CD4-positive, alpha-beta T cell (primary cell): ENCODE measurements at regions not wholly inside any gene's neighbourhood (a gene's known extent, or its start where the extent isn't known, plus 50 kb on each side); places are given as distances from the start of the nearest gene placed in this dataset.

Source experiments
- ATAC-seq: fragments of 200-7000 bp; cut with Tn5 transposase; one replicate; pipeline ENCODE4 v1.10.0; 2022; ENCODE audit warnings: mild to moderate bottlenecking; ENCODE audit not compliant: poor library complexity
- CTCF ChIA-PET: fragments of 350-600 bp; sonication (Branson Sonifier 250); formaldehyde crosslinking; loops from one replicate; lab custom pipeline; 2021; ENCODE audit warnings: antibody characterized with exemption, inconsistent platforms; lab: Charles Lee
- POLR2A ChIA-PET: fragments of 350-600 bp; sonication (Branson Sonifier 250); formaldehyde crosslinking; loops from one replicate; lab custom pipeline; 2021; ENCODE audit warnings: antibody characterized with exemption, inconsistent platforms; lab: Charles Lee
- DNase-seq, 14 experiments: peaks; one replicate each; pipeline ENCODE4 v3.0.0-alpha.2; 2013 to 2020; ENCODE audit warnings: mixed read lengths in 2 of 14
- H3K27ac ChIP-seq, 2 donors: one replicate each; pipeline versions ENCODE4 v1.5.1 to v1.7.0; 2013; ENCODE audit warnings: low read length in 2 of 2, low read depth in 1 of 2, mild to moderate bottlenecking in 1 of 2
- H3K27me3 ChIP-seq, 2 experiments: 1 replicate in 1 of 2; 2 replicates in 1 of 2; pipeline versions ENCODE4 v1.6.1 to v1.7.0; 2013; ENCODE audit warnings: low read length in 2 of 2, control low read depth in 1 of 2, mild to moderate bottlenecking in 1 of 2, moderate library complexity in 1 of 2; ENCODE audit not compliant: insufficient read depth in 2 of 2, control insufficient read depth in 1 of 2
- H3K36me3 ChIP-seq: one replicate; pipeline ENCODE4 v1.6.1; 2013; ENCODE audit warnings: low read length, control low read depth; ENCODE audit not compliant: insufficient read depth
- H3K4me1 ChIP-seq: one replicate; pipeline ENCODE4 v1.6.1; 2013; ENCODE audit warnings: low read length, control low read depth; ENCODE audit not compliant: insufficient read depth
- H3K4me3 ChIP-seq: one replicate; pipeline ENCODE4 v1.5.1; 2013; ENCODE audit warnings: mild to moderate bottlenecking, low read length, moderate library complexity
- H3K9me3 ChIP-seq, 2 experiments: 1 replicate in 1 of 2; 2 replicates in 1 of 2; pipeline versions ENCODE4 v1.6.1 to v1.7.0; 2013; ENCODE audit warnings: low read length in 2 of 2, mild to moderate bottlenecking in 2 of 2, control low read depth in 1 of 2, moderate library complexity in 1 of 2; ENCODE audit not compliant: control insufficient read depth in 1 of 2, insufficient read depth in 1 of 2
- H3K27ac Mint-ChIP-seq: one replicate; pipeline ENCODE4 v1.8.0; 2020; ENCODE audit warnings: mixed read lengths
- H3K27me3 Mint-ChIP-seq: one replicate; pipeline ENCODE4 v1.8.0; 2021; ENCODE audit warnings: mixed read lengths
- H3K36me3 Mint-ChIP-seq: one replicate; pipeline ENCODE4 v1.8.0; 2021; ENCODE audit warnings: low read depth, mixed read lengths
- H3K4me1 Mint-ChIP-seq: one replicate; pipeline ENCODE4 v1.8.0; 2021; ENCODE audit warnings: low read depth, mixed read lengths
- H3K4me3 Mint-ChIP-seq: one replicate; pipeline ENCODE4 v1.8.0; 2020; ENCODE audit warnings: mild to moderate bottlenecking, mixed read lengths
- H3K9me3 Mint-ChIP-seq: one replicate; pipeline ENCODE4 v1.8.0; 2020; ENCODE audit warnings: mixed read lengths
- intact Hi-C, 2 experiments: fragments of 100-400 bp; cut with DNase I in 1 of 2; cut with micrococcal nuclease in 1 of 2; formaldehyde crosslinking; loops; one replicate each; pipeline versions ENCODE4 v1.15.1 to v1.9.0; 2023 to 2025; cut with DNase I, micrococcal nuclease
- TF ChIP-seq, protein P1 (sequence below): fragments of 200-600 bp; IDR thresholded peaks from one replicate; pipeline ENCODE4 v1.8.0; 2022; ENCODE audit warnings: antibody characterized with exemption, mild to moderate bottlenecking

DNA sequence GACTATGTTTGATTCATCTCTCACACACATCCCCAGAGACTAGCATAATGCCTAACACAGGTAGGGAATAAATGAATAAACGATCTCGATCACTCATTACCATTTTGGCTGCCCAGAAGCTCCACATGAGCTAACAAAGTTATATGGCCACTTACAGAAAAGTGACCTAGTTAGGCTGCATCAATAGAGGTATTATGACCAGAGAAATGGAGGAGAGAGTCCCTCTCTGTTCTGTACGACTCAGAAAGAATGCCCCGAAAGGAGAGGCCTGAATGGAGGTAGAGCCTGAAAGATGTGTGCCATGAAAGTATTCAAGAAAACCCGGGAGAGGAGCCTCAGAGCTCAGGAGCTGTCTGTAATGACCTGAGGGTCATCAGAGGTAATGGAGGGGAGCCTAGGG lies 208.2 kb upstream of the GRIK3 start:
- Mint-ChIP-seq H3K27ac (no peak overlapping the region), H3K4me1 (no peaks in the 10 kb centered on the region), H3K9me3 (no peaks in the 10 kb centered on the region), H3K27me3 (peaks cover 41% of the 10 kb centered on the region), H3K36me3 (no peaks in the 10 kb centered on the region), H3K4me3 (no peak overlapping the region)
- H3K36me3 ChIP-seq: no peaks in the 10 kb centered on the region
- no peak overlapping the region for H3K27ac ChIP-seq
- intact Hi-C loops: no loop called here
- H3K27me3 ChIP-seq: peaks cover 2 to 4% of the 10 kb centered on the region in 2 experiments
- ATAC-seq: no peak
- no peaks in the 10 kb centered on the region for H3K4me1 ChIP-seq
- ChIA-PET CTCF (no interaction called here), POLR2A (no interaction called here)
- TF ChIP-seq, protein P1, sequence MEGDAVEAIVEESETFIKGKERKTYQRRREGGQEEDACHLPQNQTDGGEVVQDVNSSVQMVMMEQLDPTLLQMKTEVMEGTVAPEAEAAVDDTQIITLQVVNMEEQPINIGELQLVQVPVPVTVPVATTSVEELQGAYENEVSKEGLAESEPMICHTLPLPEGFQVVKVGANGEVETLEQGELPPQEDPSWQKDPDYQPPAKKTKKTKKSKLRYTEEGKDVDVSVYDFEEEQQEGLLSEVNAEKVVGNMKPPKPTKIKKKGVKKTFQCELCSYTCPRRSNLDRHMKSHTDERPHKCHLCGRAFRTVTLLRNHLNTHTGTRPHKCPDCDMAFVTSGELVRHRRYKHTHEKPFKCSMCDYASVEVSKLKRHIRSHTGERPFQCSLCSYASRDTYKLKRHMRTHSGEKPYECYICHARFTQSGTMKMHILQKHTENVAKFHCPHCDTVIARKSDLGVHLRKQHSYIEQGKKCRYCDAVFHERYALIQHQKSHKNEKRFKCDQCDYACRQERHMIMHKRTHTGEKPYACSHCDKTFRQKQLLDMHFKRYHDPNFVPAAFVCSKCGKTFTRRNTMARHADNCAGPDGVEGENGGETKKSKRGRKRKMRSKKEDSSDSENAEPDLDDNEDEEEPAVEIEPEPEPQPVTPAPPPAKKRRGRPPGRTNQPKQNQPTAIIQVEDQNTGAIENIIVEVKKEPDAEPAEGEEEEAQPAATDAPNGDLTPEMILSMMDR: no peak
- no peak for DNase-seq
- no peak overlapping the region for H3K4me3 ChIP-seq
- H3K9me3 ChIP-seq: no peaks in the 10 kb centered on the region

DNA sequence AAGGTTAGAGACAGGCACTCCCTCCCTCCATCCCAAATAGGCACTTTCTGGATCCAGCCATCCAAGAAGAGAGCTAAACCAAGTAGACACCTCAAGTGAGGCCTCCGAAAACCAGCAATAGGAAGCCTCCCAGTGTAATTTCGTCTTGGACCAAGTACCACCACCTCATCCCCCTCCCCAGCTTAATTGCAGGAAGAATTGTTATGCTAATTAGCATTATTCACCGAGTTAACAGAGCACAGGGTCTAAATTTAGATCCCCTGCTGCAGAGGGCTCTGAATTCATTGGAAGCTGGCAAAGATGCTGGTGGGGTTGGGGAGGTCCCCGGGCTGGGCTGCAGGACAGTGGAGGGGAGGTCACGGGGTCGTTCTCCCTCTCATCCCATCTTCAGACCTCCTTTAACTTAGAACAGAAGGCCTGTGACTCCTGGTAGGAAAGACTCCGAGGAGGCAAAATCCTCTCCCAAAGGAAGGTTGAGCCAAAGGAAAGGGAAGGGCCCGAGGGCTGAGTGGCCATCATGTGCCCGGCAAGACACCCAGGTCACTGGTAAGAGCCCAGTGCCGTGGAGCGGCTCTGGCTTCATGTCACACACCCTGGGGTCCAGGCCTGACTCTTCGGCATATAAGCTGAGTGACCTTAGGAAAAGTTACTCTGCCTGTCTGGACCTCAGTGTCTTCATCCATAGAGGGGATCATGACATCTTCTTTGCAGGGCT lies 209.2 kb upstream of the GRIK3 start:
- Histone ChIP-seq H3K4me3 (no peak overlapping the region), H3K9me3 (no peaks in the 10 kb centered on the region), H3K27ac (no peak overlapping the region), H3K36me3 (no peaks in the 10 kb centered on the region), H3K4me1 (no peaks in the 10 kb centered on the region), H3K27me3 (peaks cover 4 to 6% of the 10 kb centered on the region in 2 experiments)
- H3K27ac Mint-ChIP-seq: no peak overlapping the region
- no peaks in the 10 kb centered on the region for H3K4me1 Mint-ChIP-seq
- POLR2A ChIA-PET: no interaction called here
- intact Hi-C loops: no loop called here
- CTCF ChIA-PET: no interaction called here
- H3K36me3 Mint-ChIP-seq: no peaks in the 10 kb centered on the region
- DNase-seq (no peak), ATAC-seq (no peak)
- H3K9me3 Mint-ChIP-seq: no peaks in the 10 kb centered on the region
- TF ChIP-seq, protein P1: no peak
- H3K4me3 Mint-ChIP-seq: no peak overlapping the region
- H3K27me3 Mint-ChIP-seq: peaks cover 46% of the 10 kb centered on the region

DNA sequence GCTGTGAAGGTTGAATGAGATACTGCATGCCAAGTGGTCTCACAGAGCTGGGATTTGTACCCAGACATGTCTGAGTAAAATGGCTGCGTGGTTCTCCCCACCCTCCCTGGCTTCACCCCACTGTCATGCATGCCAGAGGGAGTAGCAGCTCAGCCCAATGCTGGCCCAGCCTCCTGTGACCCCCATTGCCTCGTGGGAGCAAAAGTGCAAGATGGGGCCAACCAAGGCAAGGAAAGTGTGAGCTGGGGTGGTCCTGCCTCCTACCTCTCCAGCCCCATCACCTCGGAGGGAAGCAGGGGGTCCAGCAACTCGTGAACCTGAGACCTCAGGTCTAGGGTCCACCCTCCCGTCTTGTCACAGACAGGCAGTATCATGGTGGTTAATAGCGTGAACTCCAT lies 209.8 kb upstream of the GRIK3 start:
- TF ChIP-seq, protein P1: no peak

More for the DNA sequence above, 209.8 kb upstream of the GRIK3 start:
- H3K27me3 Mint-ChIP-seq: peaks cover 45% of the 10 kb centered on the region
- no peaks in the 10 kb centered on the region for H3K9me3 Mint-ChIP-seq
- intact Hi-C loops: no loop called here
- Histone ChIP-seq H3K27me3 (peaks cover 4% of the 10 kb centered on the region in 2 experiments), H3K4me3 (no peak overlapping the region), H3K36me3 (no peaks in the 10 kb centered on the region), H3K9me3 (no peaks in the 10 kb centered on the region), H3K4me1 (no peaks in the 10 kb centered on the region), H3K27ac (no peak overlapping the region)
- H3K4me3 Mint-ChIP-seq: no peak overlapping the region
- POLR2A ChIA-PET: no interaction called here
- H3K36me3 Mint-ChIP-seq: no peaks in the 10 kb centered on the region
- H3K4me1 Mint-ChIP-seq: no peaks in the 10 kb centered on the region
- DNase-seq (no peak), ATAC-seq (no peak)
- CTCF ChIA-PET: no interaction called here
- no peak overlapping the region for H3K27ac Mint-ChIP-seq
